Stimulated activated naive B cell treated with anti-CD40 and anti-IgM and Interleukin-4, amounts not matched to agents 10 μg/mL and 1 μg/mL and 100 μg/mL, for 72 hours (primary cell): ENCODE measurements at regions not wholly inside any gene's neighbourhood (a gene's known extent, or its start where the extent isn't known, plus 50 kb on each side); places are given as distances from the start of the nearest gene placed in this dataset.
A peak's percentile ranks its signal among the peaks of the same experiment; 100 is the strongest.

Experiments used
- ATAC-seq, 2 donors: fragments of 150-1000 bp; cut with Tn5 transposase; replicated peaks; 2 replicates each; pipeline ENCODE4 v1.10.0; 2021; ENCODE audit warnings: moderate library complexity in 1 of 2
- DNase-seq: peaks from one replicate; pipeline ENCODE4 v3.0.0; 2021
- H3K27ac Mint-ChIP-seq: one replicate; pipeline ENCODE4 v1.8.0; 2022; ENCODE audit warnings: mild to moderate bottlenecking, mixed read lengths
- H3K27me3 Mint-ChIP-seq, 2 donors: one replicate each; pipeline ENCODE4 v1.8.0; 2022; ENCODE audit warnings: mixed read lengths in 2 of 2
- H3K36me3 Mint-ChIP-seq, 2 donors: one replicate each; pipeline ENCODE4 v1.8.0; 2022; ENCODE audit warnings: mixed read lengths in 2 of 2, mild to moderate bottlenecking in 1 of 2
- H3K4me1 Mint-ChIP-seq, 2 donors: one replicate each; pipeline ENCODE4 v1.8.0; 2022; ENCODE audit warnings: mixed read lengths in 2 of 2, mild to moderate bottlenecking in 1 of 2
- H3K4me3 Mint-ChIP-seq, 2 donors: one replicate each; pipeline ENCODE4 v1.8.0; 2022; ENCODE audit warnings: mild to moderate bottlenecking in 2 of 2, mixed read lengths in 2 of 2, moderate library complexity in 1 of 2
- H3K9me3 Mint-ChIP-seq, 2 donors: one replicate each; pipeline ENCODE4 v1.8.0; 2022; ENCODE audit warnings: mixed read lengths in 2 of 2, mild to moderate bottlenecking in 1 of 2

- Mint-ChIP-seq H3K4me3 (no peak overlapping the region), H3K27ac (no peak overlapping the region), H3K4me1 (no peaks in the 10 kb centered on the region), H3K9me3 (no peaks in the 10 kb centered on the region), H3K36me3 (no peaks in the 10 kb centered on the region), H3K27me3 (peaks cover 0 to 2% of the 10 kb centered on the region in 2 donors)
- ATAC-seq (no peak), DNase-seq (no peak)
These were observed 136.2 kb downstream of the BTC start for GRCh38 chr4:74658116-74658515.

DNA sequence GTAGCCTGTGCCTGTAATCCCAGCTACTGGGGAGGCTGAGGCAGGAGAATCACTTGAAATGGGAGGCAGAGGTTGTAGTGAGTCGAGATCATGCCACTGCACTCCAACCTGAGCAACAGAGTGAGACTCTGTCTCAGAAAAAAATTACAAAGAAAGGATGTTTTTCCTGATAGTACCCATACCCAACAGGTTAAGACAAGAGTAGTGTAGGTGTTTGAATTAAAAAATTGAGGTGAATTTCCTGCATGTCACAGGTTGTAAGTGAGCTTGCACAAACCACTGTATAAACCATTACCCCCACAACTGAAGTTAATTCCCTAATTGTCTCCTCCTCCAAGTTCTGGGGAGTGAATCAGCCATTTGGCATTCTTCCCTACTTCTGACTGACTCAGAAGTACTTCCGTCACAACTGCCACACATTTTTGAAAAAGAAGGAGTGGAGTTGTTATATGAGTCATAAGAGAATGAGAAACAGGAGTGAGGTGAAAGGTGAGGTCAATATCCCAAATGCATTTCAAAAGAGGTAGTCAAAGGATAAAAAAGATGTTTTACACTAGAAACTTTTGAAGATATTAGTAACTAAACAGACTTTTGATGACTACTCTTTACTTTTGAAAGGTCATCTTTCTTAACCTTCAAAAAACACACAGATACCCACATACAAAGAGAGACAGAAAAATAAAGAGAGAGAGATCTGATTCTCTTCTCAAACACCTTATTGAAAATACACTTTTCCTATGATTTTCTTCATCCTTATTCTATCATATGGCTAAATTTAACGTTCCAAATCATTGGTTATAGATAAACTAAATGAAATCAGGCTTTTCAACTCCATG is 134.5 kb downstream of the BTC start:
- Mint-ChIP-seq H3K4me1 (no peaks in the 10 kb centered on the region), H3K9me3 (no peaks in the 10 kb centered on the region), H3K27ac (no peak overlapping the region), H3K27me3 (peaks cover 4 to 6% of the 10 kb centered on the region in 2 donors), H3K36me3 (no peaks in the 10 kb centered on the region), H3K4me3 (no peak overlapping the region)
- DNase-seq (no peak), ATAC-seq (no peak)

- Mint-ChIP-seq H3K27me3 (peaks cover 8 to 12% of the 10 kb centered on the region in 2 donors), H3K4me1 (no peaks in the 10 kb centered on the region), H3K9me3 (no peaks in the 10 kb centered on the region), H3K36me3 (no peaks in the 10 kb centered on the region), H3K4me3 (no peak overlapping the region), H3K27ac (no peak overlapping the region)
- no peak for DNase-seq
- ATAC-seq: no peak
These were observed 133.5 kb downstream of the BTC start for GRCh38 chr4:74660866-74661265.

GRCh38 chr4:74661427-74662201 is 132.7 kb downstream of the BTC start:
- H3K27ac Mint-ChIP-seq: no peak overlapping the region
- H3K4me1 Mint-ChIP-seq: no peaks in the 10 kb centered on the region
- DNase-seq: no peak
- no peaks in the 10 kb centered on the region for H3K36me3 Mint-ChIP-seq
- no peak for ATAC-seq
- no peaks in the 10 kb centered on the region for H3K9me3 Mint-ChIP-seq
- H3K27me3 Mint-ChIP-seq: peaks cover 8 to 12% of the 10 kb centered on the region in 2 donors
- H3K4me3 Mint-ChIP-seq: no peak overlapping the region

DNA sequence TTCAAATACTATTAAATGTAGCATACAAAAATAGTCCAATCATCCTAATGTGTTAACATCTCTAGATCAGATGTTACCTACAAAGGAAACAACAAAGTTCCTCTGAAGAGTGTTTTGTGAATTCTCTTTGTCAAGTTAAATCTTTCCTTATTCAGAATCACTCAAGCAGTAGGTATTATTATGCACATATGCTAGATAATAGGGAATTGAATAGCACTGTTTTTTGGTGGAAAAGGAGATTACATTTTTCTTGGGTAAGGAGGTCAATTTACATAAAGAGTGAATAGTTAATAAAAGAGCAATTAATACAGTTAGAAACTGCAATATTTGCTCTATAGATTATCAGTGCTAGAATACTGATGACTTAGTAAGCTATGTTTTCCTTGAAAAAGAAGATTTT is 130.7 kb downstream of the BTC start:
- no peaks in the 10 kb centered on the region for H3K4me1 Mint-ChIP-seq
- no peak for ATAC-seq
- H3K36me3 Mint-ChIP-seq: no peaks in the 10 kb centered on the region
- peaks cover 8 to 12% of the 10 kb centered on the region in 2 donors for H3K27me3 Mint-ChIP-seq
- H3K4me3 Mint-ChIP-seq: no peak overlapping the region
- H3K9me3 Mint-ChIP-seq: no peaks in the 10 kb centered on the region
- no peak for DNase-seq
- H3K27ac Mint-ChIP-seq: no peak overlapping the region

DNA sequence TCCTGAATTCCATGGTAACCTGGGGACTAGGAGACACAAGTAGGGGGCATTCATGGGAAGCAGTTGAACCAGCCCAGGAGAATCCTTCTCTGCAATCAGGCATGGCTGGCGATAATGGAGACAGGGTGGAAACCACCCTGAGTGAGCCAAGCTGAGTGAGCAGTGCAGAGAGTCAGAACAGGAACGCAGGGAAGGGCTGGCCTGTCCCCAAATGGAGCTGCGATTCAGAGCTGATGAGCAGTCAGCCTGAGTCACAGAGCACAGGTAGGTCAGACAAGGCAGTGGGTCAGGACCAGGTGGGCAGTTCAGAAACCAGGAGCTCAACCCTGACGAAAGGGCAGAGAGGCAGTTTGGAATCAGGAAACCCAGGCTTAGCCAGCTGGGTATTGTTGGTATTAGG is 129.0 kb downstream of the BTC start:
- no peak for DNase-seq
- no peaks in the 10 kb centered on the region for H3K4me1 Mint-ChIP-seq
- no peak overlapping the region for H3K4me3 Mint-ChIP-seq
- H3K36me3 Mint-ChIP-seq: no peaks in the 10 kb centered on the region
- peaks cover 8 to 12% of the 10 kb centered on the region in 2 donors for H3K27me3 Mint-ChIP-seq
- ATAC-seq: no peak
- no peak overlapping the region for H3K27ac Mint-ChIP-seq
- no peaks in the 10 kb centered on the region for H3K9me3 Mint-ChIP-seq

DNA sequence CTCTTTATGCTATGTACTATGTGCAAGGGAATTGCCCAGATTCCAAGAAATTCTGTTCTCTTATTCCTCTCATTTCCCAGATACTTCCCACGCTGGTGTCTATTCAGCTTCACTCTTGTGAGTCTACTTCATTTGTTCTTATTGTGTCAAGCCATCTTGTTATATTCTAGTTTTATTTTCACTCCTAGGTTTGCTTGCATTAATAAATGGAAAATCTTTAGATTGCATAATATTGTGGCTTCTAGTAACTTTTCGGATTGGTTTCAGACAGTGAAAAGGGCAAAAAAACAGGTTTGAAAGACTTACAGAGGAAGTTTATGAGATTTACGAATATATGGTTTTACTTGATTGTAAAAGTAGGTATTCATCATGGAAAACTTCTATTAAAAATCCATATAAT is 128.4 kb downstream of the BTC start:
- Mint-ChIP-seq H3K4me1 (no peaks in the 10 kb centered on the region), H3K9me3 (no peaks in the 10 kb centered on the region), H3K27me3 (peaks cover 10 to 17% of the 10 kb centered on the region in 2 donors), H3K36me3 (no peaks in the 10 kb centered on the region), H3K4me3 (no peak overlapping the region), H3K27ac (no peak overlapping the region)
- ATAC-seq (no peak), DNase-seq (no peak)

DNA sequence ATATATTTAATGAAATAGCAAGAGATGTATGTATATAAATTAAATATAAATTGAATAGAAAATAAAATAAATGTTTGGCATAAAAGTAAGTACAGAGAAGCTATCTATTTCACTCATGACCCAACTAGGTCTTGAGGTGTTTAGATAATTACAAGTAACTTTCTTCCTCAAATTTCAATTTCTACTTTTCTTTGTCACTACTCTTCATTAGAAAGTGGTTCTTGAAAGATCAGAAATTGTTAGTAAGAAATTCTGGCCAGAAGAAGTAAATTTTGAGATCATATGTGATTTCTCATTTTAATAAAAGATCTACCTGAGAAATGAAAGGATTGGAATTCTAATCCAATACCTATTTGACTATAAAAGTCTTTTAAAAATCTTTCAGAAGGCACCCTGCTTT is 126.9 kb downstream of the BTC start:
- H3K4me3 Mint-ChIP-seq: no peak overlapping the region
- no peaks in the 10 kb centered on the region for H3K36me3 Mint-ChIP-seq
- peaks cover 19 to 26% of the 10 kb centered on the region in 2 donors for H3K27me3 Mint-ChIP-seq
- no peaks in the 10 kb centered on the region for H3K4me1 Mint-ChIP-seq
- H3K27ac Mint-ChIP-seq: no peak overlapping the region
- H3K9me3 Mint-ChIP-seq: no peaks in the 10 kb centered on the region
- ATAC-seq: no peak
- no peak for DNase-seq

DNA sequence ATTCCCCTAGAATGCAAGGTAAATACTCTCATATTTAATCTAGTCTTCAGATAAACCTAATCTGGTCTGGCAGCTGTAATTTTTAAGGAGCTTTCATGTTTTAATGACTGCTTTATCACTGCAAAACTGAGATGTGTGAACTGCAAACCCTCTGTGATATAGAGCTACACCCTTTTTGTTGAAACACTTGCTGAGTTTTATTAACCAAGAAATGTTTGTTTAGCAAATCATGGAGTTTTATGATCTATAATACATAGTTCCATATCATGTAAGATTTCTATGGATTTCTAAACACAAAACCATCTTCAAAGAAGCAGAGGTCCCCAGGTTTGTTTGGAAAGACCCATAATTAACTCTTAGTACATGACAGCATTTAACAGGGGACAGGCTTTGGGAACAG is 126.4 kb downstream of the BTC start:
- no peaks in the 10 kb centered on the region for H3K36me3 Mint-ChIP-seq
- DNase-seq (no peak), ATAC-seq (no peak)
- H3K4me1 Mint-ChIP-seq: no peaks in the 10 kb centered on the region
- no peak overlapping the region for H3K4me3 Mint-ChIP-seq
- peaks cover 20 to 28% of the 10 kb centered on the region in 2 donors for H3K27me3 Mint-ChIP-seq
- no peak overlapping the region for H3K27ac Mint-ChIP-seq
- no peaks in the 10 kb centered on the region for H3K9me3 Mint-ChIP-seq

- Mint-ChIP-seq H3K36me3 (no peaks in the 10 kb centered on the region), H3K27ac (no peak overlapping the region), H3K27me3 (peaks cover 22 to 30% of the 10 kb centered on the region in 2 donors), H3K4me1 (no peaks in the 10 kb centered on the region), H3K9me3 (no peaks in the 10 kb centered on the region), H3K4me3 (no peak overlapping the region)
- no peak for ATAC-seq
- DNase-seq: no peak
These were observed 124.6 kb downstream of the BTC start for GRCh38 chr4:74669702-74670101.

- no peaks in the 10 kb centered on the region for H3K36me3 Mint-ChIP-seq
- H3K27ac Mint-ChIP-seq: no peak overlapping the region
- H3K9me3 Mint-ChIP-seq: no peaks in the 10 kb centered on the region
- ATAC-seq: no peak
- peaks cover 1 to 3% of the 10 kb centered on the region in 2 donors for H3K4me1 Mint-ChIP-seq
- H3K4me3 Mint-ChIP-seq: no peak overlapping the region
- DNase-seq: no peak
- peaks cover 20 to 26% of the 10 kb centered on the region in 2 donors for H3K27me3 Mint-ChIP-seq
These were observed 123.7 kb downstream of the BTC start for GRCh38 chr4:74670583-74670982.

DNA sequence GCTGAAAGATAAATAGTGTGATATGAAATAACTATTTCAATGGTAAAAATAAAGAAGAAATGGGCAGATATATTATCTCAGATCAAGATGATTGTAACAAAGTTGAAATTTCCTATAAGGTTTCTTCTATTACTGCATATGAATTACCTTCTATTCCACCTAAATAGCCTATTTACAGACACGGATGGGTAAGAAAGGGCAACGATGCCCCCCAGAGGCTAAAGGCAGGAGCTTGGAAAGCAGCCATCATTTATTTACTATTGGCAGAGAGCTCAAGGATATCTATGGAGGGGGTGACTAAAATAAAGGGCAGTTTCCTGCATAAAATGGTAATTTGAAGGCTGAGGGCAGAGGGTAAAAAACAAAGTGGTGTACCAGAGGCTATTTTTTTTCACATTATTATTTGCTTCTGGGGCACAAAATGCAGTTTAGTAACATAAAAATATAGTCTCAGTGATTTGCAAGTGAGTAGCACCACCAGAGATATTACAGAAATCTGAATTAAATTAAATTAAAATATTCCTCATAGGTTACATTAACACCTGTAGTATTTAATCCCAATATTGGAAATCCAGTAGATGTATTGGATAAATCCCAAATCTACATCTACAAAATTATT is 123.1 kb downstream of the BTC start:
- Mint-ChIP-seq H3K36me3 (no peaks in the 10 kb centered on the region), H3K9me3 (no peaks in the 10 kb centered on the region), H3K4me3 (no peak overlapping the region), H3K27me3 (peaks cover 23 to 30% of the 10 kb centered on the region in 2 donors), H3K4me1 (peaks cover 3 to 4% of the 10 kb centered on the region in 2 donors), H3K27ac (no peak overlapping the region)
- peak; percentile 71 to 72 for ATAC-seq
- DNase-seq: peak; percentile 5

GRCh38 chr4:74674750-74675149 is 119.6 kb downstream of the BTC start:
- ATAC-seq (no peak), DNase-seq (no peak)
- Mint-ChIP-seq H3K36me3 (no peaks in the 10 kb centered on the region), H3K27ac (no peak overlapping the region), H3K27me3 (peaks cover 23 to 39% of the 10 kb centered on the region in 2 donors), H3K4me3 (no peak overlapping the region), H3K4me1 (peaks cover 3 to 4% of the 10 kb centered on the region in 2 donors), H3K9me3 (no peaks in the 10 kb centered on the region)

DNA sequence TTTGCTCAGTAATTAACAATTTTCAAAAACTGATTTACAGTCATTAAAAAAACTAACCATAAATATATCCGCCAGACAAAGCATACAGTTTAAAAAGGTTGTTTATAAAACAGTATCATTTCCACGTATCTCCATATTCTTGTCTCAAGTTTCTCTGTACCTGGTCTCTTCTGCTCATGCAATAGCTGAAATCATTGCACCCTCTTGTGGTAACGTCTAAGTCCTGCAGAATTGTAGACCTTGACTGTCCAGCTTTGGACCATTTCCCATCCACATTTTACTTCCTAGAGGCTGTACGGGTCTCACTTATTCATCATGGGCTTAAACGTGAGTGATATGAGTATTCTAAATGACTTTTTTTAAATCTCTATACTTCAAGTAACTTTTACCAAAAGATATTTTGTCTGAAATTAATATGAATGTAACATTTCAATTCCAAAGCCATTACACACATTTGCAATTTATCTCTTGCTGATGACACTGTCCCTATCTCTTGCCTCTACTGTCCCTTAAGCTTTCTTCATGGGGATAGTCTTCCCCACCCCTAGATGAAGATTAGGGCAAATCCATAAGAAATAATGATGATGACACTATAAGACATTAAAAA is 118.5 kb downstream of the BTC start:
- Mint-ChIP-seq H3K27me3 (peaks cover 21 to 41% of the 10 kb centered on the region in 2 donors), H3K27ac (no peak overlapping the region), H3K4me1 (peaks cover 3 to 4% of the 10 kb centered on the region in 2 donors), H3K9me3 (peaks cover 0 to 3% of the 10 kb centered on the region in 2 donors), H3K36me3 (no peaks in the 10 kb centered on the region), H3K4me3 (no peak overlapping the region)
- ATAC-seq (peak; percentile 74 to 77), DNase-seq (no peak)
